Bronchial epithelial cell (primary cell): ENCODE measurements at regions not wholly inside any gene's neighbourhood (a gene's known extent, or its start where the extent isn't known, plus 50 kb on each side); places are given as distances from the start of the nearest gene placed in this dataset.
A peak's percentile ranks its signal among the peaks of the same experiment; 100 is the strongest.
"Not testable (repeated sequence)": the region's sequence is repeated elsewhere in the genome, so short reads cannot be mapped to it uniquely, and the experiment has no call there.

Source experiments
- DNase-seq: peaks from one replicate; pipeline ENCODE4 v3.0.0-alpha.2; 2010; ENCODE audit warnings: low read depth
- FAIRE-seq: peaks from 2 replicates; lab custom pipeline; 2011; peaks lifted over from hg19 to GRCh38; lab: Jason Lieb, UNC
- H3K27me3 ChIP-seq: 2 replicates; pipeline ENCODE4 v1.5.1; 2011; ENCODE audit warnings: low read length; ENCODE audit not compliant: control insufficient read depth, insufficient read depth
- H3K36me3 ChIP-seq: 2 replicates; pipeline ENCODE4 v1.5.1; 2011; ENCODE audit warnings: low read length; ENCODE audit not compliant: control insufficient read depth, insufficient read depth
- H3K4me3 ChIP-seq: 2 replicates; pipeline ENCODE4 v1.5.1; 2011; ENCODE audit warnings: mild to moderate bottlenecking, low read depth, low read length, control low read depth

DNA sequence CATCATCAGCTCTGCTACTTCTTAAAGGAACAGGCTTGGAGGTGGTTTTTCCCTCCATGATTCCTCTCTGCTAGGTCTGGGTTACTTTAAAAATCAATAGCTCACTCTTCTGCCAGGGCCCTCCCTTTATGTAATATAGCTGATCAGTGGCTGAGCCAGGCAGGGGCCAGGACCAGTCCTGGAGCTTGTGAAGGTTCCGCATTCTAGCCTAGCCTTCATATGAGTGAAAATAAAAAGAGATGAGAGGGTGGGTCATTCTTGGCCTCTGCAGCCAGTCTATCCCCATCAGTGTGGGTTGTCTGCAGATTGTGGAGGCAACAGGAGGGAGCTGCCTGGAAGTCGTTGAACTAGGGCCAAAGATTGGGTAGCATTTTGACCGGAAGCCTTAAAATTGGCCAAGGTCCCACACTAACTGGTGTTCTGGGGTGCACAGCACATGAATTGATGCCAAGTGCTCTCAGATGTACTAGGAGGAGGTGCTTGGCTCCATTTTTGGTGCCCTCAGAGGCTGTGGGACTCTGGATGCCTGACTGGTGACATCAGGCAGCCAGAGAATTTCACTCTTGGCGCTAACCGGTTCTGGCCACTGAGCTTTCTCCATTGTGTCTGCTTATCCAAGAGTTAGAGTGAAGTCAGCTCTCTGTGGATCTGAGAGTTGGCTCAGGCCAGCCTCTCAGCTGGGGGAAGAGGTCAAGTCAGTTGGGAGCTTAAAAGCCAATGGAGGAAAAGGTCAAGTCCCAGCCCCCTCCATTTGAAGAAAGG is 93.7 kb upstream of the FAM72C start:
- FAIRE-seq, H3K4me3 ChIP-seq, H3K27me3 ChIP-seq, H3K36me3 ChIP-seq, DNase-seq: not testable (repeated sequence)

DNA sequence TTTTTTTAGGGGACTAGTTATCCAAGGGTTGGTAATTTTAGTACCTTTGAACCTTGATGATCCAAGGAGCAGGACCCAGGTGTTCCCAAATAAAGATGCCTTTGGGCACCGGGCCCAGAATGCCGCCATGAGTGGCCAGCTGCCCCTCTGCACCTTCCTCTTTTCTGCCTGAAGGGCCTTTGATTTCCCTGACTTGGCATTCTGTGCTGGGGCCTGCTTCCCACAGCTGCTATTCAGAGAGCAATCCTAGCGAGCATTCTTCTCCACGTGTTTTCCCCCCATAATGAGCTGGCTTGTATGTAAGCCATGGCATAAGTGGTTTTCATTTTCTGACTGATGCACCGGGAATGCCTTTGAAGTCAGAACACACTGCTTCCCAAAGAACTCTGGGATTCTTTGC is 77.6 kb upstream of the FAM72C start:
- DNase-seq, H3K27me3 ChIP-seq, H3K4me3 ChIP-seq, H3K36me3 ChIP-seq, FAIRE-seq: not testable (repeated sequence)

DNA sequence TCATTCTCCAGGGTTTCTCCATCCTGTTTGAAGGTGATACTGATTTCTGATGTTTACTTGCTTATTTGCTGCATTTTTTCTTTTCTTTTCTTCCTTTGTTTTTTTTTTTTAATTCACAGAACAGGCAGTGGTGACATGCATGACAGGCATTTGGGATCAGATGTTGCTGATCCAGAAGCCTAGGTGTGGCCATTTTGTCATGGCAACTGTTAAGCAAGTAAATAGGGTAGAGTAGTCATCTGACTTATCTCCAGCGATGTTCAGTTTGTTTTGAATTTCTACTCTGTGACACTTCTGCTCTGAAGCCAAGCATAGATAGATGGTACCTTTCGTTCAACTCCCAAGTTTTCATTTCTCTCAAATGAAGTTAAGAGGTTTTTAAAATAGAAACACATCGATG is 74.9 kb upstream of the FAM72C start:
- not testable (repeated sequence) for FAIRE-seq, DNase-seq, H3K4me3 ChIP-seq, H3K27me3 ChIP-seq, H3K36me3 ChIP-seq

DNA sequence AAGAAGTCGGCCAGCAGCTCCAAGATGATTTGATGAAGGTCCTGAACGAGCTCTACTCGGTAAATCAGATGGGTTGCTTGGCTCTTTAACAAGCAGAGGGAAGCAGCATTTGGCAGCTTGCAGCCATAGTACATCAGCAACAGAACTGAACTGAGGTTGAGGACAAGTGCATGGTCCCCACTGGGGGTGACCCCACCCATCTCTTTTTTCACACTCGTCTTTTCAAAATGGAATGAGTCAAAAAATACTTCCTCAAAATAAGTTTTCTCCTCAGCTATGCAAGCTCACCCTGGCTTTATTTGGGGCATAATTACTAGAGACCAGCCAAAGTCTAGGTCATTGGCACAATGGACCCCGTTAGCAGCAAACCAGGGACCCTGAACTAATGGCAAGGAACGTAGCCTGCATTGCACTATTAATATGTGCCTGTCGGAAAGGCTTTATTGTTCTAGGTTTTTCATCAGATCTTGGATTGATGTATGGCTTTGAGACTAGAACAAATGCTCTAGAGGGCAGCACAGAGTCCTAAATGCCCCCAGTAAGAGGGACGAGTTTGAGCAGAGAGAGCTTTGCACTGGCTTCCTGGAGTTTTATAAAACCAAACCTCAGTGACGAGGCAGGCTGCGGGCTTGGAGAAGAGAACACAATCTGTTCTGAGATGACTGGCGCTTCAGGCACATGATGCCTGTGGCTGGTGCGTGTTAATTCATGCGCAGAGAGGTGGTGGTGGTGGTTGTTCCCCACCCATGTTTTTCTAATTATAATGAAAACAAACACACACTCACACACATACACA is 74.2 kb upstream of the FAM72C start:
- H3K27me3 ChIP-seq, FAIRE-seq, H3K36me3 ChIP-seq, H3K4me3 ChIP-seq: not testable (repeated sequence)
- peak; percentile 21 for DNase-seq

DNA sequence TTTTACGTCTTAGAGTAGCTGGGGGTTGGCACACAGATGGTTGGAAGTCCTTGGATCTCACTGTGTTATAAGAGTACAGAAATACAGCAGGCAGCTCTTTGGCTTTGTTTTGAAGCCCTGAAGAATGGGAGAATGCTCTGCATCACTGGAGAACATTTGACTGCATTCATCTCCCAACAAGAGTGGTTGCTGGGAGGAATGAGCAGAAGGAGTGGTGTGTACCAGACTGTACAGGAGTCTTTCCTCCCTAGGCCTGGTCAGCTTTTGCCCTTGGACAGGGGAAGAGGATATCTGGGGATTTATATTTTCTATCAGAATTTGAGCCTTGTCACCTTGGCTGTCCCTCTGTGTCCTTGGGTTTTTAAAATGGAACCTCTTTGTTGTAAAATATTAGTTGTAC is 70.5 kb upstream of the FAM72C start:
- not testable (repeated sequence) for FAIRE-seq, H3K4me3 ChIP-seq, H3K36me3 ChIP-seq, DNase-seq, H3K27me3 ChIP-seq

DNA sequence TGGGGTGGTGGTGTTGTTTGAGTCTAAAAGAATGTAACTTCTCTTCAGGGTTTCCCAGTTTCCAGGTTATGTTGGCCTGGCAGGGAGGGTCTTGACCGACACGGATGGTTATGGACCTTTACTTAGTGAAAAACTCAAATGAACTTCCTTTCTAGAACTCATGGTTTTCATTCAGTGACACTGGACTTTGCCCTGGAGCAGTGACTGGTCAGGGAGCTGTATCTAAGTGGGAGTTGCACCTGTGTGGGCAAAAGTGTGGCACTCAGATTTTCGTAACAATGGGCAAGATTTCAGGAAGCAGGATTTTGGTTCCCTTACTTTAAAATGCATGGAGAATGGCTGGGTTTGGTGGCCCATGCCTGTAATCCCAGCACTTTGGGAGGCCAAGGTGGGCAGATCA is 68.5 kb upstream of the FAM72C start:
- not testable (repeated sequence) for H3K27me3 ChIP-seq, DNase-seq, H3K4me3 ChIP-seq, FAIRE-seq, H3K36me3 ChIP-seq

DNA sequence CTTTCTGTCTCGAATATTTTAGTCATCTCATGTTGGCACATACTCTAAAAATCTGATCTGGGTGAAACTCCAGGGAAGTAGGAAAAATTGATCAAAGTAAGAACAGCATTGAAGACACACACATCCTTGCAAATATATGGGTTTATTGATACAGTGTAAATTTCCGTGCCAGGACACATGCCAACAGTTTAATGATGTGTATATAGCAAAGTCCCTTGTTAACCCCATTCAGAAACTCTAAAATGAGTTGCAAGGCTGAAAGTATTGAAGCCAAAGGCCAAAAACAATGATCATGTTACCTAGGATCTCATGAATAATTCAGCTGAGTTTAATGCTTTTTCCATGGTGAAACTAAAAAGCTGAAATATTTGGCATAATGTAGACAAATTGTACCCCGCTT is 62.3 kb upstream of the FAM72C start:
- not testable (repeated sequence) for H3K4me3 ChIP-seq, FAIRE-seq, H3K27me3 ChIP-seq, DNase-seq, H3K36me3 ChIP-seq

DNA sequence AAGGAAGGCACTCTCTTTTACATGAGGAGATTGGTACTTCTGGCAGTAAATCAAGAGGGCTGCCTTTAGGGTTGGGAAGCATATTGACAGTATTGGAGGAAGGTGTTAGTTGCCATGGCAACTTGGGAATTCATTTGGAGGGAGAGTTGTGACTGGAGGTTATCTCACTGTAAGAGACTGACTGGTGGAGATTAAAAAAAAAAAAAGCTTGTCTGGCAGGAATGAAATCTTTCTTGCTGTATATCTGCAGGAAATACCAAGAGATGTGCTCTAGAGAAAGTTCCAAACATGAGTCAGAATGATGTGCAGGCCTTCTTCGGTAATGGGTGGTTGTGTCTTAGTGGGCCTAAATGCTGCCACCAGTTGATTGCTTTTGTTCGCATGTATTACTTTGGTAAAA is 59.8 kb upstream of the FAM72C start:
- not testable (repeated sequence) for H3K4me3 ChIP-seq, DNase-seq, FAIRE-seq, H3K36me3 ChIP-seq, H3K27me3 ChIP-seq

DNA sequence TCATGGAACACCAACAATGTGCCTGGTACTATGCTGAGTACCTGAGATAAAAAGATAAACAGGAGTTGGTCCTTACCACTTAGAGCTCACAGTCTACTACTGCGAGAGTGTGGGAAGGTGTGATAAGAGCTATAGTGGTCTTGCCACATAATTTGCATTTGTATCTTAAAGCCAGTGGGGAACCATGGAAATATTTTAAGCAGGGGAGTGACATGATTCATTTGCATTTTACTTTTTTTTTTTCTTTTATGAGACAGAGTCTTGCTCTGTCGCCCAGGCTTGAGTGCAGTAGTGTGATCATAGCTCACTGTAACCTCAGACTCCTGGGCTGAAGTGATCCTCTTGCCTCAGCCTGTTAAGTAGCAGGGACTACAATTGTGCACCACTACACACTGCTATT is 54.2 kb upstream of the FAM72C start:
- H3K4me3 ChIP-seq, FAIRE-seq, DNase-seq, H3K36me3 ChIP-seq, H3K27me3 ChIP-seq: not testable (repeated sequence)

DNA sequence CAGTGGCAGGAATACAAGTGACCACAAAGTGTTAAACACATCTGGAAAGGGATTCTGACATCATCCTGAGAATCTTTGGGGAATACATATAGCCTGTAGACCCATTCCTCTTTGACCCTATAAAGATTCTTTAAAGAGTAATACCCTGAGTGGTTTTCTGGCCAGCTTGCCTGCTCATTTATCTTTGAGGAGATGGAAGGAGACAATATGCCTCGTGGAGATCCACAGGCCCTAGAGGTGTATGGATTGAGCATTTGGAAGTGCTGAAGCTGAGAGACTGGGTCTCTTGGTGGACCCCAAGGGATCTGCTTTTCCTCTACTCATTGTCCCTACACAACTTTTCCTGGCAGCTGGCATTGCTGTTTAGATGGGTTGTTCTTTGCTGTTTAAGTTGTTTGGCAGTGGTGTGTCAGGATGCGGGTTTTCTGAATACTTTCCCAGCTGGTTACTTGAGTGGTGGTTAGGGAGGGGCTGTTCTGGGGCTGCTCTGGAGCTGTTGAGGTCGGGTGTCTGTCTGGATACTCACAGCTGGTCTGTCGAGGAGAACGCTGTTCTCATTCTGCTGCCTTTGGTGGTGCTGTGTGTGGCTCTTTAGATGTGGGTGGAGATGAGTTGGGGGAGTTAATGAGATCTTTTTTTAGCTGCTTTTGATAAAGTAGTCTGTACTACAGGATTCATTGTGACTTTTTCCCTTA is 50.1 kb upstream of the FAM72C start:
- DNase-seq, FAIRE-seq, H3K4me3 ChIP-seq, H3K36me3 ChIP-seq, H3K27me3 ChIP-seq: not testable (repeated sequence)
